ENCODE measurements at regions not wholly inside any gene's neighbourhood (a gene's known extent, or its start where the extent isn't known, plus 50 kb on each side); places are given as distances from the start of the nearest gene placed in this dataset.

- TF ChIP-seq MAX (IDR thresholded peaks at IDR 0.05; ENCODE audit: insufficient read depth, insufficient read length) (no peak), CTCF (IDR thresholded peaks at IDR 0.05; ENCODE audit: extremely low read depth in 1 of 2, insufficient read depth in 1 of 2, low read depth in 1 of 2, low read length in 2 of 2) (no peak), EZH2 (IDR thresholded peaks at IDR 0.05; ENCODE audit: borderline replicate concordance, low read depth, low read length, severe bottlenecking) (no peak), POLR2A (IDR thresholded peaks at IDR 0.05; ENCODE audit: low read depth, low read length) (no peak), POLR2AphosphoS5 (IDR thresholded peaks at IDR 0.05; ENCODE audit: insufficient read depth, low read depth, low read length) (no peak), GATA2 (IDR thresholded peaks at IDR 0.05; ENCODE audit: insufficient read depth, insufficient read length, low read depth, low read length) (no peak)
Observed at GRCh38 chr9:114732823-114733222, 50.8 kb upstream of the TEX48 start.
